ENCODE measurements at regions not wholly inside any gene's neighbourhood (a gene's known extent, or its start where the extent isn't known, plus 50 kb on each side); places are given as distances from the start of the nearest gene placed in this dataset.

- ATAC-seq (no peak), DNase-seq (ENCODE audit: low spot score) (no peak)
- Mint-ChIP-seq H3K27me3 (ENCODE audit: low read depth) (no peaks in the 10 kb centered on the region; the same call in 1 of the 2 replicates), H3K9me3 (peaks cover 9% of the 10 kb centered on the region), H3K36me3 (no peaks in the 10 kb centered on the region), H3K27ac (no peak overlapping the region), H3K4me3 (no peak overlapping the region), H3K4me1 (no peaks in the 10 kb centered on the region)
- POLR2A ChIA-PET, result no interaction called here
- CTCF ChIA-PET, result no interaction called here
- TF ChIP-seq NR2C2 (CRISPR knock-in tag; IDR thresholded peaks at IDR 0.05), result no peak
- TF ChIP-seq NFYB (CRISPR knock-in tag; conservative IDR thresholded peaks at IDR 0.05; ENCODE audit: low read depth), result no peak
- TF ChIP-seq E2F1 (CRISPR knock-in tag; IDR thresholded peaks at IDR 0.05), result no peak
- no peak for TF ChIP-seq USF2 (CRISPR knock-in tag; IDR thresholded peaks at IDR 0.05)
- TF ChIP-seq EMX1 (CRISPR knock-in tag; IDR thresholded peaks at IDR 0.05), result no peak
- TF ChIP-seq SMAD3 (CRISPR knock-in tag; IDR thresholded peaks at IDR 0.05; ENCODE audit: borderline replicate concordance), result no peak
- no peak for TF ChIP-seq FOXJ3 (CRISPR knock-in tag; IDR thresholded peaks at IDR 0.05; ENCODE audit: borderline replicate concordance)
- no peak for TF ChIP-seq STAT6 (CRISPR knock-in tag; conservative IDR thresholded peaks at IDR 0.05; ENCODE audit: low read depth)
- no peak for TF ChIP-seq ATF1 (CRISPR knock-in tag; IDR thresholded peaks at IDR 0.05)
Measured at GRCh38 chr7:89731751-89732445, 422.4 kb upstream of the STEAP1 start.

- H3K4me1 Mint-ChIP-seq, result no peaks in the 10 kb centered on the region
- no peak overlapping the region for H3K4me3 Mint-ChIP-seq
- no peak overlapping the region for H3K27ac Mint-ChIP-seq
- H3K27me3 Mint-ChIP-seq (ENCODE audit: low read depth), result no peaks in the 10 kb centered on the region
- H3K36me3 Mint-ChIP-seq, result no peaks in the 10 kb centered on the region
- H3K9me3 Mint-ChIP-seq, result peaks cover 6% of the 10 kb centered on the region
- POLR2A ChIA-PET, result no interaction called here
- ATAC-seq, result no peak
- CTCF ChIA-PET, result no interaction called here
- DNase-seq (ENCODE audit: low spot score), result no peak
- no peak for TF ChIP-seq FOXP1 (CRISPR knock-in tag; IDR thresholded peaks at IDR 0.05; ENCODE audit: borderline replicate concordance)
- no peak for TF ChIP-seq NFE2L1 (CRISPR knock-in tag; IDR thresholded peaks at IDR 0.05)
- no peak for TF ChIP-seq NFYB (CRISPR knock-in tag; conservative IDR thresholded peaks at IDR 0.05; ENCODE audit: low read depth)
- no peak for TF ChIP-seq ZBTB43 (CRISPR knock-in tag; IDR thresholded peaks at IDR 0.05)
- TF ChIP-seq KAT7 (CRISPR knock-in tag; IDR thresholded peaks at IDR 0.05; ENCODE audit: borderline replicate concordance), result no peak
- TF ChIP-seq PREB (CRISPR knock-in tag; IDR thresholded peaks at IDR 0.05; ENCODE audit: borderline replicate concordance), result no peak
- TF ChIP-seq E2F5 (CRISPR knock-in tag; IDR thresholded peaks at IDR 0.05), result no peak
- no peak for TF ChIP-seq USF1 (CRISPR knock-in tag; IDR thresholded peaks at IDR 0.05)
- TF ChIP-seq MXD4 (CRISPR knock-in tag; IDR thresholded peaks at IDR 0.05; ENCODE audit: borderline replicate concordance), result no peak
- no peak for TF ChIP-seq ZNF416 (CRISPR knock-in tag; IDR thresholded peaks at IDR 0.05)
- no peak for TF ChIP-seq PRDM15 (CRISPR knock-in tag; IDR thresholded peaks at IDR 0.05)
Measured at GRCh38 chr7:89738549-89738948, 415.7 kb upstream of the STEAP1 start.

Measured in WTC11 (cell line).